HG02973 (cell line): ENCODE measurements at regions not wholly inside any gene's neighbourhood (a gene's known extent, or its start where the extent isn't known, plus 50 kb on each side); places are given as distances from the start of the nearest gene placed in this dataset.

ENCODE experiments used
- ATAC-seq: cut with Tn5 transposase; IDR thresholded peaks from one replicate; pipeline ENCODE4 v1.9.1; 2021; ENCODE audit warnings: moderate library complexity; ENCODE audit not compliant: unreplicated experiment

GRCh38 chrX:20397587-20397986 is 130.9 kb upstream of the RPS6KA3 start:
- no peak for ATAC-seq

- no peak for ATAC-seq
These were observed 127.7 kb upstream of the RPS6KA3 start for GRCh38 chrX:20394451-20394850.

DNA sequence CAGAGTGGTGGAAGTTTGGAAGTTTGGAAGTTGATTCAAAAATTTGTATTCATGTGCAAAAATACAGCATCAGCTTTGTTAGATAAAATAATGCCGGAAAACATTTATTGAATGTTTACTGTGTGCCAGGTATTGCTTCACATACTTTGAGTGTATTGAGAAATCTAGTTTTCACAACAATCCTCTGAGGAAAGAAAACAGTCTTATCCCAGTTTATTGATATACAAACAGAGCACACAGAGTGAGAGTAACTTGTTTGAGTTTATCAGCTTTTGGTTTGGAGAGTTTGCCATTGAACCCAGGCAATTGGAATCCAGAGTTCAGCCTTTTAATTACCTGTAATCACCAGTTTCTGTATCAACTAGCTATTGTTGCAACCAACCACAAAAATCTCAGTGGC is 127.2 kb upstream of the RPS6KA3 start:
- no peak for ATAC-seq

DNA sequence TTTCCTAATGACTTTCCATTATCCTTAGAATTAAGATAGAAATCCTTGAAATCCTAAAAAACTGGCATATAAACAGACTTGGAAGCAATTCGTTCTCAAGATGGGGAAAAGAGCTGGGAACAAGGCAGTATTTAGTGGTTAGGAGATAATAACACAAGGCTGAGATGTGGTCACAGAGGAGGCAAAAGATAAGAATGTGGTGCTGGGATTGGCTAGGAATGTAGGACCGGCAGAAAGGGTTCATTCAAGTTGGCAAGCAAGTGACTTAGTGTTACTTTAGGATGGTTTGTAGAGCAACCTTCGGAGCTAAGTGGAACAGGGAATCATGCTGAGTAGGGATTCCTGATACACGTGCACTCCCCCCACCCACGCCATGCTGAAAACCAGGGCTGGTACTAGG is 121.9 kb upstream of the RPS6KA3 start:
- ATAC-seq: no peak

DNA sequence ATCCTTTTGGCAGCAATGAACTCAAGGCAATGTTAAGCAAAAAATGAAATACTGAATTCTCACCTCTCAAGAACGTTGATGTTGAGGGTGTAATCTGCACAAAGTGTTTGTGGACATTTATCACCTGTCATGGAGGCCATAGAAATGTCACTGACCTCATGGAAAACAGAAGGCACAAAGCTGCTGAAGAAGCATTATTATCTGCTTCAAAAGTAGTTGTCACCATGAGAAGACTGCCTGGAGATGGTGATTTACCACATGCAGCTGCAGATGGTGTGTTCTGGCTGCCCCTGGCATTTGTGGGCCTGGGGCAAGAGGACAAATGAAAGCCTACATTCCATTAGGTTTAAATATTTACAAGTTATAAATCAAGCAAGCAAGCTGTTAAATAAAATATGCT is 116.8 kb upstream of the RPS6KA3 start:
- ATAC-seq: no peak

DNA sequence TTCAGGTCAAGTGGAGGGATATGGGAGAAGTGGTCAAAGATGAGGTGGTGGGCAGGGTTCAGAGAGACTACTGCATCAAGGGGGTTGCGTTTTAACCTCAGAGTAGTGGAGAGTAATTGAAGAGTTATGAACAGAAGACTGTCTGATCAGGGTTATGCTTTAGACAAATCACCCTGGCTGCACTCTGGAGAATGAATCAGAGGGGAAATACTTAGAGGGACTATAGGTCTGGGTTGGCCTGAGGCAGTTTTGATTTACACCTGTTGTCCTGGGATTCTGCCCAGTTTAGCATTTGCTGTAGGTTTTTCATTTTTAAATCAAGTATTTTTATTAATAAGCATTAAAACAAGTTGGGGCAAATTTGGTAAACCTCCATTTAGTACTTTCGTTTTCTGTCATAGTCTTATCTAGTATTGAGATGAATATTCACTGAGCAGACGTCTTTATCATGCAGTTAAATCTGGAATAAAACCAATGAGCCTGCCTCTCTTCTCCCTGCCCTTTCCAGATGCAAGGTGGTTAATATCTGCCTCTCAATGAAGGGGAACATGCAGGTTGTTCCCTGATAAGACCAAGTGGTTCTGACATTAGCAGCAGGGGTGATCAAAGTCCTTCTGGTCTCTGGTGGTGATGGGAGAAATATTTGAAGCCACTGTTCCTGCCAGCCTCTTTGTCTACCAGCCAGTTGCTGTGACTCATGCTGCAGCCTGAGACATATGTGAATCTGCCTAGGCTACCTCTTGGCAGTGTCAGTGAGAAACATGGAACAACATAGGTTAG is 116.0 kb upstream of the RPS6KA3 start:
- ATAC-seq: peak; percentile 59

- ATAC-seq: no peak
These were observed 115.4 kb upstream of the RPS6KA3 start for GRCh38 chrX:20382082-20382481.

GRCh38 chrX:20378233-20378920 is 111.7 kb upstream of the RPS6KA3 start:
- ATAC-seq: peak; percentile 58

- no peak for ATAC-seq
These were observed 108.3 kb upstream of the RPS6KA3 start for GRCh38 chrX:20374900-20375438.

- ATAC-seq: no peak
These were observed 107.7 kb upstream of the RPS6KA3 start for GRCh38 chrX:20374450-20374849.

DNA sequence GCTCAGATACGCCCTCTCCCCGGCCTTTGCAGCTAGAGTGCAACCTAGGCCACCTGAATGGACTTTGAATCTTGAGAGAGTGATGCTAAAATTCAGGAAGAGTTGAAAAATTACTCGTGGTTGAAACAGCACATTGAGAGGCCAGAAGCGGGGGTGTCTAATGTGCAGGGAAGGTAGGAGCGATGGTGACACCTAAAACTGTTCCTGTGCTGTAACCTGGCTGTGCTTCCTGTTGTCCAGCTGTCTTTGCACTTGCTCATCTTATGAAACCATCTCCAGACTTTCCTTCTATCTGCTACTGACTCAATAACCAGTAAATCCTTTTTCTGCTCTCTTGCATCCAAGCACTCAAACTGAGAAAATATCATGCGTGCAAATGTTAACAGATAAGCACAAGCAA is 106.4 kb upstream of the RPS6KA3 start:
- no peak for ATAC-seq

- ATAC-seq: no peak
These were observed 105.8 kb upstream of the RPS6KA3 start for GRCh38 chrX:20372533-20372932.

- no peak for ATAC-seq
These were observed 102.8 kb upstream of the RPS6KA3 start for GRCh38 chrX:20369468-20369867.

- ATAC-seq: no peak
These were observed 97.5 kb upstream of the RPS6KA3 start for GRCh38 chrX:20364238-20364637.

GRCh38 chrX:20363275-20363674 is 96.6 kb upstream of the RPS6KA3 start:
- no peak for ATAC-seq

DNA sequence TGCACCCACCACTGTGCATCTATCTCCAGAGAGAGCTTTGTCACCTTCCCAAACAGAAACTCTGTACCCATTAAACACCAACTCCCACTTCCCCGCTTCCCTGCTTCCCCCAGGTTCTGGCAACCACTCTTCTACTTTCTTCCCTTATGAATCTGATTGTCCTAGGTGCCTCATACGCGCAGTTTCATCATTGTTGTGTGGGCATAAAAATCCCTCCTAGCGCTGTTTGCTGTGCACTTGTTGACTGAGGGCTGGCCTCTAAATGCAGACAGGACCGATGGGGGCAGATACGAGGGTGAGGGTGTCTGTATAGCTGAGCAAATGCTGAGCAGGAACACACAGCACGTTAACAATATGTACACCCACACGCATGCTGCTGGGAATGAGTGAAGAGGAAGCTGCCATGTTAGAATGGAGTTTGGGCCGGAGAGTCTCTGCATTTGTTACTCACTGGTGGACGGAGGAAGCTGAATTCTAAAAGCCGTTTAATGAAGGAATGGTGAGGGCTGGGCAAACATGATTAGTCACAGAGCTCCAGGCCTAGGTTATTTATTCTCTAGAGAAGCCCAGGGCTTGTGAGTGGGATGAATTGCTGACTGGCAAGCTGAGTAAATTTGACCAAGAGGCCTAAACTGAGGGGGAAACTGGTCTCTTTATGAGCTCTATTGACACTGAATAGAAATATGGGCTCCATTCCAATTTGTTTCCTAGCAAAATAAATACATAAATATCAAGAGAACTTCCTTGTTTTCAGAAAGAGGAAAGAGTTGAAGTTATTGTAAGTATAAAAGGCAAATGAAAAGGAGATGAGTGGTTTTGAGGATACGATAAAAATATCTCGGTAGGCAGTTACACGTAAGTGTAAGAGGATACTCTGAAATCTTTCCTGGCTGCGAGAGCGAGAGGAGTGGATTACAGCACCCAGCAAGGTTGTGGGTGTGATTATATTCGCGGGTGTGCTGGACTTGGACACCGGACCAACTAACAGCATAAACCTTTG is 95.9 kb upstream of the RPS6KA3 start:
- ATAC-seq: no peak

GRCh38 chrX:20361890-20362262 is 95.2 kb upstream of the RPS6KA3 start:
- ATAC-seq: no peak

- no peak for ATAC-seq
These were observed 94.6 kb upstream of the RPS6KA3 start for GRCh38 chrX:20361081-20361889.

- no peak for ATAC-seq
These were observed 88.5 kb upstream of the RPS6KA3 start for GRCh38 chrX:20355187-20355586.

DNA sequence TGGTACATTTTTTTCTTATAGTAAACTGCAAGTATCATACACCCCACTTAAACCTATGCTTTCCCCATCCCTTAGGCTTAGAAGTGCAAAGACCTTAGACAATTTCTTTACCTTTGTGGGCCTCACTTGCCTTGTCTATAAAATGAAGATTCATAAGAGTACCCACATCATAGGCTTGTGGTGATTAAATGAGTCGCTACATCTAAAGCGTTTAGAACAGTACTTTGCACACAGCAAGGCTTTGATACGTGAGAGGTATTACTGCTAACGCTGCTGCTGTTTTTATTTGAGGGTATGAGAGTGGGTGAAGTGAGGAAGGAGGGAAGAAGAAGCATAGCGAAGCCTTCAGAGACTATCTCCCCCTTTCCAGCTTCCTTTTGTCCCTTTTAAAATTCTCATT is 87.8 kb upstream of the RPS6KA3 start:
- ATAC-seq: no peak
